ENCODE measurements at regions not wholly inside any gene's neighbourhood (a gene's known extent, or its start where the extent isn't known, plus 50 kb on each side); places are given as distances from the start of the nearest gene placed in this dataset.

GRCh38 chrX:116357329-116357728, 79.1 kb upstream of the SLC6A14 start (continued):
- TF ChIP-seq, protein P1, sequence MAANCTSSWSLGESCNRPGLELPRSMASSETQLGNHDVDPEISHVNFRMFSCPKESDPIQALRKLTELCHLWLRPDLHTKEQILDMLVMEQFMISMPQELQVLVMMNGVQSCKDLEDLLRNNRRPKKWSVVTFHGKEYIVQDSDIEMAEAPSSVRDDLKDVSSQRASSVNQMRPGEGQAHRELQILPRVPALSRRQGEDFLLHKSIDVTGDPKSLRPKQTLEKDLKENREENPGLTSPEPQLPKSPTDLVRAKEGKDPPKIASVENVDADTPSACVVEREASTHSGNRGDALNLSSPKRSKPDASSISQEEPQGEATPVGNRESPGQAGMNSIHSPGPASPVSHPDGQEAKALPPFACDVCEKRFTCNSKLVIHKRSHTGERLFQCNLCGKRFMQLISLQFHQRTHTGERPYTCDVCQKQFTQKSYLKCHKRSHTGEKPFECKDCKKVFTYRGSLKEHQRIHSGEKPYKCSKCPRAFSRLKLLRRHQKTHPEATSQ (tag by site-specific recombination; IDR thresholded peaks at IDR 0.05) = no peak
- no peak for TF ChIP-seq ZBTB21 (tag by site-specific recombination; IDR thresholded peaks at IDR 0.05)
- no peak for TF ChIP-seq ZNF19 (tag by site-specific recombination; IDR thresholded peaks at IDR 0.05; ENCODE audit: low read depth)
- no peak for TF ChIP-seq ZNF391 (tag by site-specific recombination; IDR thresholded peaks at IDR 0.05; ENCODE audit: borderline replicate concordance, low read depth)
- TF ChIP-seq, protein P2, sequence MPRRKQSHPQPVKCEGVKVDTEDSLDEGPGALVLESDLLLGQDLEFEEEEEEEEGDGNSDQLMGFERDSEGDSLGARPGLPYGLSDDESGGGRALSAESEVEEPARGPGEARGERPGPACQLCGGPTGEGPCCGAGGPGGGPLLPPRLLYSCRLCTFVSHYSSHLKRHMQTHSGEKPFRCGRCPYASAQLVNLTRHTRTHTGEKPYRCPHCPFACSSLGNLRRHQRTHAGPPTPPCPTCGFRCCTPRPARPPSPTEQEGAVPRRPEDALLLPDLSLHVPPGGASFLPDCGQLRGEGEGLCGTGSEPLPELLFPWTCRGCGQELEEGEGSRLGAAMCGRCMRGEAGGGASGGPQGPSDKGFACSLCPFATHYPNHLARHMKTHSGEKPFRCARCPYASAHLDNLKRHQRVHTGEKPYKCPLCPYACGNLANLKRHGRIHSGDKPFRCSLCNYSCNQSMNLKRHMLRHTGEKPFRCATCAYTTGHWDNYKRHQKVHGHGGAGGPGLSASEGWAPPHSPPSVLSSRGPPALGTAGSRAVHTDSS (tag by site-specific recombination; IDR thresholded peaks at IDR 0.05) = no peak
- TF ChIP-seq BCL11A (tag by site-specific recombination; IDR thresholded peaks at IDR 0.05; ENCODE audit: low read depth) = no peak
- no peak for TF ChIP-seq ZNF311 (tag by site-specific recombination; IDR thresholded peaks at IDR 0.05; ENCODE audit: borderline replicate concordance)

DNA sequence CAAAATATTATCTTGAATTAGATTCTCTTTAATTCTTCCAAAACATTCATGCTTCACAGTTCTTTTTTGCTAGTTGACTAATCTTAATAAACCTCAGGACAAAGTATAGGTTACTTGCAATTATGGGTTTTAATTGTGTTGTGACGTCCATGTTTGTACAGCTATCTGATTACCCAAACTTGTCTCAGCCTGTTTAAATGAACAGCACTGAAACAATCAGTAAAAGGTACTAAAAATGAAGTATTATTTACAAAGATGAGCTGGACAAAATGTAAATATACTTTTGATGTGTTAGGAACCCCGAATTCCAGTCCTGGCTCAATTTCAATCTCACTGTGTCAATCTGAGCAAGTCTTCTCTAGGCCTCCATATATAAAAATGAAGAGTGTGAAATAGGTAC, 57.4 kb upstream of the SLC6A14 start:
- Histone ChIP-seq H3K4me3 (ENCODE audit: low read depth, low read length) (no peak overlapping the region), H3K9me3 (ENCODE audit: control insufficient read depth, insufficient read depth, low read depth, low read length) (no peaks in the 10 kb centered on the region), H3K36me3 (ENCODE audit: control insufficient read depth in 2 of 2, insufficient read depth in 1 of 2, low read length in 2 of 2) (no peaks in the 10 kb centered on the region), H3K27ac (ENCODE audit: extremely low read depth, low read depth, low read length) (no peak overlapping the region), H3K4me1 (ENCODE audit: control insufficient read depth, insufficient read depth, low read length) (no peaks in the 10 kb centered on the region)
- ChIA-PET POLR2A (no interaction called here), CTCF (interaction anchor here (0.5 kb wide), 1 partner anchor 1875 kb away, joined by 4 read pairs; no protein-coding TSS in a partner anchor)
- TF ChIP-seq ZNF830 (tag by site-specific recombination; IDR thresholded peaks at IDR 0.05; ENCODE audit: low read depth) (no peak), ZNF274 (IDR thresholded peaks at IDR 0.05; ENCODE audit: low read length) (no peak), ZNF274 (tag by site-specific recombination; IDR thresholded peaks at IDR 0.05; ENCODE audit: borderline replicate concordance) (no peak), KLF8 (tag by site-specific recombination; IDR thresholded peaks at IDR 0.05) (no peak), ZNF112 (tag by site-specific recombination; IDR thresholded peaks at IDR 0.05) (no peak), ZBTB48 (tag by site-specific recombination; IDR thresholded peaks at IDR 0.05) (no peak), ZNF785 (tag by site-specific recombination; IDR thresholded peaks at IDR 0.05) (no peak), BCL11B (tag by site-specific recombination; IDR thresholded peaks at IDR 0.05; ENCODE audit: low read depth) (no peak), ZNF549 (tag by site-specific recombination; IDR thresholded peaks at IDR 0.05) (no peak), ZNF221 (tag by site-specific recombination; IDR thresholded peaks at IDR 0.05; ENCODE audit: borderline replicate concordance) (no peak), ZSCAN4 (tag by site-specific recombination; IDR thresholded peaks at IDR 0.05) (no peak), ZBTB1 (tag by site-specific recombination; IDR thresholded peaks at IDR 0.05) (no peak), PBX3 (CRISPR knock-in tag; IDR thresholded peaks at IDR 0.05) (no peak), ZNF777 (tag by site-specific recombination; IDR thresholded peaks at IDR 0.05; ENCODE audit: borderline replicate concordance) (no peak)
- TF ChIP-seq, protein P3, sequence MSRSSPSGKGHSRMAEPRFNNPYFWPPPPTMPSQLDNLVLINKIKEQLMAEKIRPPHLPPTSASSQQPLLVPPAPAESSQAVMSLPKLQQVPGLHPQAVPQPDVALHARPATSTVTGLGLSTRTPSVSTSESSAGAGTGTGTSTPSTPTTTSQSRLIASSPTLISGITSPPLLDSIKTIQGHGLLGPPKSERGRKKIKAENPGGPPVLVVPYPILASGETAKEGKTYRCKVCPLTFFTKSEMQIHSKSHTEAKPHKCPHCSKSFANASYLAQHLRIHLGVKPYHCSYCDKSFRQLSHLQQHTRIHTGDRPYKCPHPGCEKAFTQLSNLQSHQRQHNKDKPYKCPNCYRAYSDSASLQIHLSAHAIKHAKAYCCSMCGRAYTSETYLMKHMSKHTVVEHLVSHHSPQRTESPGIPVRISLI (tag by site-specific recombination; IDR thresholded peaks at IDR 0.05) = no peak
- TF ChIP-seq, protein P4, sequence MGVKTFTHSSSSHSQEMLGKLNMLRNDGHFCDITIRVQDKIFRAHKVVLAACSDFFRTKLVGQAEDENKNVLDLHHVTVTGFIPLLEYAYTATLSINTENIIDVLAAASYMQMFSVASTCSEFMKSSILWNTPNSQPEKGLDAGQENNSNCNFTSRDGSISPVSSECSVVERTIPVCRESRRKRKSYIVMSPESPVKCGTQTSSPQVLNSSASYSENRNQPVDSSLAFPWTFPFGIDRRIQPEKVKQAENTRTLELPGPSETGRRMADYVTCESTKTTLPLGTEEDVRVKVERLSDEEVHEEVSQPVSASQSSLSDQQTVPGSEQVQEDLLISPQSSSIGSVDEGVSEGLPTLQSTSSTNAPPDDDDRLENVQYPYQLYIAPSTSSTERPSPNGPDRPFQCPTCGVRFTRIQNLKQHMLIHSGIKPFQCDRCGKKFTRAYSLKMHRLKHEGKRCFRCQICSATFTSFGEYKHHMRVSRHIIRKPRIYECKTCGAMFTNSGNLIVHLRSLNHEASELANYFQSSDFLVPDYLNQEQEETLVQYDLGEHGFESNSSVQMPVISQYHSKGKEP (tag by site-specific recombination; IDR thresholded peaks at IDR 0.05) = no peak
- TF ChIP-seq, protein P5, sequence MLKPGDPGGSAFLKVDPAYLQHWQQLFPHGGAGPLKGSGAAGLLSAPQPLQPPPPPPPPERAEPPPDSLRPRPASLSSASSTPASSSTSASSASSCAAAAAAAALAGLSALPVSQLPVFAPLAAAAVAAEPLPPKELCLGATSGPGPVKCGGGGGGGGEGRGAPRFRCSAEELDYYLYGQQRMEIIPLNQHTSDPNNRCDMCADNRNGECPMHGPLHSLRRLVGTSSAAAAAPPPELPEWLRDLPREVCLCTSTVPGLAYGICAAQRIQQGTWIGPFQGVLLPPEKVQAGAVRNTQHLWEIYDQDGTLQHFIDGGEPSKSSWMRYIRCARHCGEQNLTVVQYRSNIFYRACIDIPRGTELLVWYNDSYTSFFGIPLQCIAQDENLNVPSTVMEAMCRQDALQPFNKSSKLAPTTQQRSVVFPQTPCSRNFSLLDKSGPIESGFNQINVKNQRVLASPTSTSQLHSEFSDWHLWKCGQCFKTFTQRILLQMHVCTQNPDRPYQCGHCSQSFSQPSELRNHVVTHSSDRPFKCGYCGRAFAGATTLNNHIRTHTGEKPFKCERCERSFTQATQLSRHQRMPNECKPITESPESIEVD (tag by site-specific recombination; IDR thresholded peaks at IDR 0.05) = no peak
- TF ChIP-seq, protein P6, sequence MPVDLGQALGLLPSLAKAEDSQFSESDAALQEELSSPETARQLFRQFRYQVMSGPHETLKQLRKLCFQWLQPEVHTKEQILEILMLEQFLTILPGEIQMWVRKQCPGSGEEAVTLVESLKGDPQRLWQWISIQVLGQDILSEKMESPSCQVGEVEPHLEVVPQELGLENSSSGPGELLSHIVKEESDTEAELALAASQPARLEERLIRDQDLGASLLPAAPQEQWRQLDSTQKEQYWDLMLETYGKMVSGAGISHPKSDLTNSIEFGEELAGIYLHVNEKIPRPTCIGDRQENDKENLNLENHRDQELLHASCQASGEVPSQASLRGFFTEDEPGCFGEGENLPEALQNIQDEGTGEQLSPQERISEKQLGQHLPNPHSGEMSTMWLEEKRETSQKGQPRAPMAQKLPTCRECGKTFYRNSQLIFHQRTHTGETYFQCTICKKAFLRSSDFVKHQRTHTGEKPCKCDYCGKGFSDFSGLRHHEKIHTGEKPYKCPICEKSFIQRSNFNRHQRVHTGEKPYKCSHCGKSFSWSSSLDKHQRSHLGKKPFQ (tag by site-specific recombination; IDR thresholded peaks at IDR 0.05) = no peak
